NCI-H526 (cell line): ENCODE measurements at regions not wholly inside any gene's neighbourhood (a gene's known extent, or its start where the extent isn't known, plus 50 kb on each side); places are given as distances from the start of the nearest gene placed in this dataset.
"Not testable (repeated sequence)": the region's sequence is repeated elsewhere in the genome, so short reads cannot be mapped to it uniquely, and the experiment has no call there.

Source experiments
- DNase-seq, 2 experiments: peaks; one replicate each; lab custom pipeline; 2025; lab: John Stamatoyannopoulos, UW

- DNase-seq, result no peak
Measured at GRCh38 chr13:94816256-94816655, 103.9 kb upstream of the SOX21 start.

GRCh38 chr13:94813920-94814475 is 101.7 kb upstream of the SOX21 start:
- DNase-seq, result no peak

GRCh38 chr13:94811753-94812152 is 99.4 kb upstream of the SOX21 start:
- DNase-seq, result no peak

- no peak for DNase-seq
Measured at GRCh38 chr13:94800423-94800822, 88.1 kb upstream of the SOX21 start.

DNA sequence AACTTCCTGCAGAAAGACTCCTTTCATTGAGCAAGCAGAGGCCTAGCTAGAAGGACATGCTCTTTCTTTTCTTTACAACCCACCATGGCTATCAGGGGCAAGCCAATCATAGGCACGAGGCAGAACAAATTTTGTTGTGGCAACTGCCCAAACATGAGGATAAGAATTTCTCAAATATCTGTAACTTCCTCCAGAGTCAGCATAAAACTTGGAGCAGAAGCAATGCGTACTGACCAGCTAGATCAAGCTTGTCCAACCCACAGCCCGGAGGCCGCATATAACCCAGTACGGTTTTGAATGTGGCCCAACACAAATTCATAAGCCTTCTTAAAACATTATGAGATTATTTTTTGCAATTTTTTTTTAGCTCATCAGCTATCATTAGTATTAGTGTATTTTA is 87.0 kb upstream of the SOX21 start:
- no peak for DNase-seq

DNA sequence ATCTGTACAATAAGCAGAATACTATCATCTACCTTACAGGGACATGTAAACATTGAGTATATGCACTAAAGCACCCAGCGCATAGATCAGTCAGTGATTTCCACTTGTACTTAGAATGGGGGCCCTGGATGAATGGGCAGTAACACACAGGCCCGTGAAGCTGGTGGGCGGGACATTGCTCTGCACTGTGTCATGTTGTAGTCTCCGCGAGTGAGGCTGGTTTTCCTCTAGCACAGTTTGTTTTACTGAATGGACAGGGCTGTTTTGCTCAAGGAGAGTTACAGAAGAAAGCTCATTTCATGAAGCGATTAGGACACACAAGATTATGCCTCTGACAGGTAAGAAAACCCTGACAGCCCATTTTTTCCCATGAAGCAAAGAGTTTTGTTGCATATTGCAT is 86.4 kb upstream of the SOX21 start:
- DNase-seq, result no peak

DNA sequence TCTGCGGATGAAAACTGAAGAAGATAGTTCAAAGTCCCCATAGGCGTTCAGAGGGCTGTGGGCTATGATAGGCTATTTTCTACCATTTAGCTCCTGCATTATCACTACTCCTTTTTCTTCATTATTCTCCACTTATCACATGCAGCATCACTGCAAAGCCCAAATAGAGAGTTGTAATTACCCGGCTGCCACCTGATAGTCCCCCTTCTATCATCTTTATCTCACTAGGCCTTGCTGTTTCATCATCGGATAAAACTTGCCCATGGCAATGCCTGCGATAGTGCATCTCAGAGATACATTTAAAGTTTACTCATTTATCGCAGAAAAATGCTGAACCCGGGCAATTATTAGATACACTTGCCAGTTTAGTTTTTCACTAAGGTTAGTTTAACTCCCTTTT is 82.9 kb upstream of the SOX21 start:
- DNase-seq, result no peak

DNA sequence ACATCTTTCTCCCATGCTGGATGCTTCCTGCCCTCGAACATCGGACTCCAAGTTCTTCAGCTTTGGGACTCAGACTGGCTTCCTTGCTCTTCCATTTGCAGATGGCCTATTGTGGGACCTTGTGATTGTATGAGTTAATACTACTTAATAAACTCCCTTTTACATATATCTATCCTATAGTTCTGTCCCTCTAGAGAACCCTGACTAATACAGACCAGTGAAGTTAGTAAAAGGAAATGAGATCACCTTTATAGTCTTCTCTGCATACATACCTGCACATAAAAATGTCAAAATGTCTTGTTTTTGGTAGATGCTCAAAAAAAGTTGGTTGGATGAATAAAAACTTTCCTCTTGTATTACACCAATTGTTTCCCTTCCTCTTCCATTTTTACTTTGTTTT is 73.9 kb upstream of the SOX21 start:
- not testable (repeated sequence) for DNase-seq

GRCh38 chr13:94784066-94784465 is 71.7 kb upstream of the SOX21 start:
- DNase-seq, result no peak

DNA sequence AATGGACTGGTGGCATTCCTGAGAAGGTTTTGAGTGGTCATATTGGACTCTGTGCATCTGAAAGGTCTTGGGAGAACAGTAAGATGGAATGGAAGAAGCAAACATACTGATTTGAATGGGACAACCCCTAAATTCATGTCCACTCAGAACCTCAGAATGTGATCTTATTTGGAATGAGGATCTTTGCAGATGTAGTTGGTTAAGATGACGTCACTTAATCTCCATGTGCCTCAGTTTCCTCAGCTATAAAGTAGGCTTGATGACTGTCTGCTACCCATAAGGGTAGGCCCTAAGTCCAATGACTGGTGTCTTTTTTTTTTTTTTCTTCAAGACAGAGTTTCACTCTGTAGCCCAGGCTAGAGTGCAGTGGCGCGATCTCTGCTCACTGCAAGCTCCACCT is 71.1 kb upstream of the SOX21 start:
- no peak for DNase-seq

DNA sequence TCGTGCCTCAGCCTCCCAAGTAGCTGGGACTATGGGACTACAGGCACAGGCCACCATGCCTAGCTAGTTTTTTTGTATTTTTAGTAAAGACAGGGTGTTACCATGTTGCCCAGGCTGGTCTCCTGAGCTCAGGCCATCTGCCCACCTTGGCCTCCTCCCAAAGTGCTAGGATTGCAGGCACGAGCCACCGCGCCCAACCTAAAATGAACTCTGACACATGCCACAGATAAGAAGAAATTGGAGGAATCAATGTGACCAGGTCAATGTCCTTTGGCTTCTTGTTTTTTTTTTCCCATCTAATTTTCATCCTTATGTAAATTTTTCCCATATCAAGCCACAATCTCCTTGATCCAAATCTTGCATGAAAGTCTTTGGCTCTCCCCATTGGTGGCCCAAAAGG is 68.1 kb upstream of the SOX21 start:
- no peak for DNase-seq

DNA sequence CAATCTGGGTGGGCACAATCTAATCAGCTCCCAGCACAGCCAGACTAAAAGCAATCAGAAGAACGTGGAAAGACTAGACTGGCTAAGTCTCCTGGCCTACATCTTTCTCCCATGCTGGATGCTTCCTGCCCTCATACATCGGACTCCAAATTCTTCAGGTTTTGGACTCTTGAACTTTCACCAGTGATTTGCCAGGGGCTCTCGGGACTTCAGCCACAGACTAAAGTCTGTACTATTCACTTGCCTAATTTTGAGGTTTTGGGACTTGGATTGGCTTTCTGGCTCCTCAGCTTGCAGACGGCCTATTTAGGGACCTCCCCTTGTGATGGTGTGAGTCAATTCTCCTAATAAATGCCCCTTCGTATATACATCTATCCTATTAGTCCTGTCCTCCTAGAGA is 66.6 kb upstream of the SOX21 start:
- no peak for DNase-seq

DNA sequence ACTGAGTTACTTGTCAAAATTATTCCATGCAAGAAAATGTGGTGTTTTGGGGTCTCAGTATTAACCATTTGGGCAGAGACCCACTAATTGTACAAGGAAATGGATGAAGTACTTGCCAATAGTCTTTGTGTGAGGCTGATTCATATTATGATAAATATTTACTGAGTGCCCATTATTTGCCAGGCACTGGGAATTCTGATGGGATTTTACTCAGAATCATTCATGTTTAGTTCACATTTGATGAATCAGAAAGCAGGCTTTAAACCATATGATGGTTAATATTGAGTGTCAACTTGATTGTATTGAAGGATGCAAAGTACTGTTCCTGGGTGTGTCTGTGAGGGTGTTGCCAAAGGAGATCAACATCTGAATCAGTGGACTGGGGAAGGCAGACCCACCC is 66.2 kb upstream of the SOX21 start:
- no peak for DNase-seq

DNA sequence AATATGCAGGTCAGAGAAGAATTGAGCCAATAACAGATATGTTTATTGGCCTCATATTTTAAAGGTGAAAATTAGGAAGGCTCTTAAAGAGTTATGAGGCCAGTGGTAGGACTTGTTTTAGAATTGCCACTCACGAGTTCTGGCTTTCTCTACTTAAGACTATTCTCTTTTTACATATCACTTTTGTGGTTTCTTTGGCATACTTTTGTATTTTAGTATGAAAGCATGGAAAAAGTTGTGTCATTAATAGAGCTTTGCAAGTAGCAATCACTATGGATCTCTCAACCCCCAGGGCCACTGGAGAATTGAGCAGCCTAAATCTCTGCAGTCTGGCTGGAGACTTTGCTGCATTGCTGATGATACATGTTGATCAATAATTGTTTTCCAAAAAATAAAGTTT is 64.6 kb upstream of the SOX21 start:
- no peak for DNase-seq

DNA sequence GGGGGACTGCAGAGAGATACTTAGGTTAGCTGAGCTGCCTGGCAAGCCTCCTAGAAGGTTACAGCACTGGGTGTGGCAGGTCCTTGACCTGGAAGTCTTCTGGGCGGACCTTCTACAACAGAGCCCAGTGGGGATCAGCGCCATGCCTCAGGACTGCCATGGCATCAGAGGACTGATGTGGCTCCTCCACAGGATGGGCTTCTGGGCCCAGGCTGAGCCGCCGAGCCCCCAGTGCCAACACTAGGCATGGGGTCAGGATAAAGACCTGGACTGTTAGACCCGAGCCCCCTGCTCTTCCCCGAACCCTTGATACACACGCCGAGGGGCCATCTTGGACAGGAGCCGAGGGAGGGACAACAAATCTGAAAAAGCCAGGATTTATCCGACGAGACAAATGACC is 64.0 kb upstream of the SOX21 start:
- DNase-seq, result no peak

DNA sequence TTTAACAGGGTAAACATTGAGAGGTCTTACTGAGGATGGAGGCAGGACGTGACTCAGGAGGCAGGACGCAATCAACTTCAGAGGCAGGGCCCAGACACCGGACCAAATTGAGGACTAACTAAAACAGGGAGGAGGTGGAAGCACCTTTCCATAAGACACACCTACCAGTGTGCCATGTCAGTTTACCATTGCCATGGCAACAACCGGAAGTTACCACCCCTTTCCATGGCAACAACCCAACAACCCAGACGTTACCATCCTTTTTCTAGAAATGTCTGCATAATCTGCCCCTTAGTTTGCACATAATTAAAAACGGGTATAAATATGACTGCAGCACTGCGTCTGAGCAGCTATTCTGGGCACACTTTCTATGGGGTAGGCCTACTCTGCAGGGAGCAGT is 53.5 kb upstream of the SOX21 start:
- peak in 1 of 2 experiments; percentile 12 for DNase-seq

DNA sequence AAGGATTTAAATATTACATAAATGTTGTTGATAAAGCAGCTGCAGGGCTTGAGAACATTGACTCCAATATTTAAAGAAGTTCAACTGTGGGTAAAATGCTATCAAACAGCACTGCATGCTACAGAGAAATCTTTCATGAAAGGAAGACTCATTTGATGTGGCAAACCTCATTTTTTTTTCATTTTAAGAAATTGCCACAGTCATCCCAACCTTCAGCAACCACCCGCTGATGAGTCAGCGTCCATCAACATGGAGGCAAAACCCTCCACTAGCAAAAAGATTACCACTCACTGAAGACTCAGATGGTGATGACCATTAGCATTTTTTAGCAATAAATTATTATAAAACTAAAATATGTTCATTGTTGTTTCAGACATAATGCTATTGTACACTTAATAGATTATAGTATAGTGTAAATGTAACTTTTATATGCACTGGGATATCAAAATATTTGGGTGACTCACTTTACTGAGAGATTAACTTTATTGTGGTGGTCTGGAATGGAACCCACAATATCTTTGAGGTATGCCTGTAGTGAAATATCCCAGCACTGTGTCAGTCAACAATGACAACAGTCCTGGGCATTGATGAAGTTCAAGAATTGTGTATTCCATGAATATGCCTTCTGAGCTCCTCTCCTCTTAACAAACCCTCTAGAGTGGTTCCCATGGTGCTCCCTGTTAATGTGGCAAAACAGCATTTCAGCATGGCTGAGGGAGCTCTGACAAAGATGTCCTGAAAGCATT is 52.4 kb upstream of the SOX21 start:
- DNase-seq, result no peak
